ENCODE measurements at regions not wholly inside any gene's neighbourhood (a gene's known extent, or its start where the extent isn't known, plus 50 kb on each side); places are given as distances from the start of the nearest gene placed in this dataset.

DNA sequence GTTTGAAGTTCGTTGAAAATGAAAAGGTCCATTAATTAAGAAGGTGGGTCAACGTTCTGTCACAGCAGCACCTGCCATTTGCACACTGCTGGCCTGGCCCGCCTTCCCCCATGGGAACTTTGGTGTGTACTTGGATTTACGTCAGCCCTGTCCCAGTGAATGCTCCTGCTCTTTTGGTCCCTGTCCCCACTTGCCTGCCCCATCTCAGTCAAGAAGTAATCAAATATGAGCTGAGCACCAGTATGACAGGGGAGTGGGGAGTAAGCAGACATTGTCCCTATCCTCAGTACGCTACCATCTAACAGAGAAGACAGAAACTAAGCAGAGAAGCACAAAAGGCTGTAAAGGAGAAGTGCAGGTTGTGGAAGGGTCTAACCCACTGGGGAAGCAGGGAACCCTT lies 65.1 kb downstream of the SLC4A3 start:
- H2AFZ ChIP-seq (ENCODE audit: low read length, unreplicated experiment), result no peak overlapping the region
- H3K27ac ChIP-seq (ENCODE audit: low read depth, low read length), result no peak overlapping the region
- H3K4me1 ChIP-seq (ENCODE audit: control insufficient read depth, insufficient read depth, low read length, unreplicated experiment), result peaks cover 10% of the 10 kb centered on the region
- no peak overlapping the region for H3K4me3 ChIP-seq (ENCODE audit: low read depth, low read length)
- no peaks in the 10 kb centered on the region for H3K36me3 ChIP-seq (ENCODE audit: insufficient read depth, low read length)
- H3K27me3 ChIP-seq (ENCODE audit: insufficient read depth, low read length), result peaks cover 35% of the 10 kb centered on the region
- H3K79me2 ChIP-seq (ENCODE audit: control insufficient read depth, insufficient read depth, low read length, unreplicated experiment), result no peaks in the 10 kb centered on the region

DNA sequence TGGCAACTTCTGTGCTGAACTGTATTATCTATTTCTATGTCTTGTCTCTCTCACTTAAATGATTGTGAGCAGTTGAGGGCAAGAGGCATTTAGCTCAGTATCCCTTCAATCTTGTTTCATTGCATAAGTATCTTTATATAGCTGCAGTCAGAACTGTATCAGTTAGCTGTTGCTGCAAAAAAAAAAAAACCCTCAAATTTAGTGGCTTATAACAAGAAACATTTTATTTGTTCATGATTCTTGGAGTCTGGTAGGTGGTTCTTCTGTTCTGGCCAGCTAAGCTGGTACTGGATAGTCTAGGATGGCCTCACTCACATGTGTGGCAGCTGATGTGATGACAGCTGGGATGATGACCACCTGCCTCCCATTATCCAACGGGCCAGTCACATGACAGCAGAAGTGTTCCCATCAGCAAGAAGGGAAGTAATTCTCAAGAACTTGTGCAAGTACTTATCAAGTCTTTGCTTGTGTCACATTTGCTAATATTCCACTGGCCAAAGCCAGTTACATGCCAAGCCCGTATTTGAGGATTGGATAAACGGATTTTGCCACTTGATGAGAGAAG lies 67.8 kb downstream of the SLC4A3 start:
- no peak overlapping the region for H3K27ac ChIP-seq (ENCODE audit: low read depth, low read length)
- no peaks in the 10 kb centered on the region for H3K4me1 ChIP-seq (ENCODE audit: control insufficient read depth, insufficient read depth, low read length, unreplicated experiment)
- no peak overlapping the region for H3K4me3 ChIP-seq (ENCODE audit: low read depth, low read length)
- H2AFZ ChIP-seq (ENCODE audit: low read length, unreplicated experiment), result no peak overlapping the region
- no peaks in the 10 kb centered on the region for H3K79me2 ChIP-seq (ENCODE audit: control insufficient read depth, insufficient read depth, low read length, unreplicated experiment)
- H3K36me3 ChIP-seq (ENCODE audit: insufficient read depth, low read length), result no peaks in the 10 kb centered on the region
- H3K27me3 ChIP-seq (ENCODE audit: insufficient read depth, low read length), result peaks cover 62% of the 10 kb centered on the region

DNA sequence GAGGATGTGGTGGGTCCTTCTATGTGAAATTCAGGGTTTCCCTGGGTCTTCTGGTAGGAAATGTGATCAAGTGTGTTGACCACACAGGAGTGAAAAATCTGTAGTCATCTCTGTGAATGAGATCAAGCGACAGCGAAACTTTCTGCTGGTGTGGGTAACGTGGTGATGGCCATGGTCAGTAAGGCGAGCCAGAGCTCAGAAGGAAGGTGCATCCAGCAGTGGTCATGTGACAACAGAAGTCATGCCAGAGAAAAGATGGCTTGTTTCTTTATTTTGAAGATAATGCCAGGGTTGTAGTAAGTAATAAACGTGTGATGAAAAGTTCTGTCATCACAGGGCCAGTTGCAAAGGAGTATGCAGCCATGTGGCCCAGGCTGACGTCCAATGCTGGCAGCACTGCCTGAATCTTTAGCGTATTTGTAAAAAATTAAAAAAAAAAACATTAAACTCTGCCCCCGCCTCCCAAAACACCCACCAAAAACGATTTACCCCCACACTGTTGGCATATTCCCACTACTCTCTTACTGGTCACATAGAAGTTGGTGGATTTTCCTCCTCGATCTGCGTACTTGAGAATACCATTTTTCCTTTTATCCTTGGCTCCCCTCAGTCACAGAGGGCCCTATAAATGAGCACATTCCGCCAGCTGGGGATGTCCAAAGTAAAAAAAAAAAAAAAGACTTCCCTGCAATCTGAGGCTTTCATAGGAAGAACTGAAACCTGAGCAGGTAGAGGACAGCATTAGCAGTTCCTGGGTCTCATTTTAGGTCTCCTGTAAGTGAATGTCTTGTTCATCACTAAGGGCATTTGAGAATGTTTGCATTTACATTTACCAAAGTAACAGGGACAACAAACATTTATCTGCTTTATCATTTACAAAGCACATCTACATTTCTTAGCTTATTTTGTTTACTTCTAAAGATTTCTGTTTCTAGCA lies 70.6 kb downstream of the SLC4A3 start:
- Histone ChIP-seq H2AFZ (ENCODE audit: low read length, unreplicated experiment) (no peak overlapping the region), H3K4me3 (ENCODE audit: low read depth, low read length) (no peak overlapping the region)

DNA sequence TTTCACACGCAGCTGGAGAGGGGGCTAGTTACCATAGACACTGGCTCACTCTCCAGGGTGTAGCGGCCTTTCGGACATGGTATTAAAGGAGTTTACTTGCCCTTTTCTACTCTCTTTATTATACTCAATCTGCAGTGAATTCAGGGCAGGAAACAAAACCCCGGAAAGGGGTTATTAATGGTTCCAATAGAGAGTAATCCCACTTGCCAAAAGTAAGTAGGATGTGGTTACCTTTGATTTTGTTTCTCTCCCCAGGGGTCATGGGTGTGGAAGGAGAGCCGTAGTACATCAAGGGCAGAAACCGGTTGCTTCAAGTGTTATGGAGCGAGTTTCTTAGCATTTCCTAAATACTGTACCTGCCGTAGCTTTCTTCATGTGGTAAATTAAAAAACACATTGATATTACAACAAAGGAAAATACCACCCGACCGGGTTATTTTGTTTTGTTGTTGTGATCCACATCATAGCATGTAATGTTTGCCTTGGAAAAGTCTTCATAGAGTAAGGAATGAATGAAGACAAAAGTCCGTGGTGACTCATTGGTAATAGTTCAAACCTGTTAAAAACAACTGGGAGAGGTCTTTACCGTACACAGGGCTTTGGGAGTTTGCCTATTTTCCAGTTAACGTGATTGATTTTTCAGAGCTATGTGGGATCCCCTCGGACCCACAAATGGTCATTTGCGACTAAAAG lies 71.5 kb downstream of the SLC4A3 start:
- Histone ChIP-seq H3K4me1 (ENCODE audit: control insufficient read depth, insufficient read depth, low read length, unreplicated experiment) (no peaks in the 10 kb centered on the region), H3K27me3 (ENCODE audit: insufficient read depth, low read length) (peaks cover 89% of the 10 kb centered on the region), H3K36me3 (ENCODE audit: insufficient read depth, low read length) (no peaks in the 10 kb centered on the region), H3K79me2 (ENCODE audit: control insufficient read depth, insufficient read depth, low read length, unreplicated experiment) (no peaks in the 10 kb centered on the region), H3K27ac (ENCODE audit: low read depth, low read length) (no peak overlapping the region), H2AFZ (ENCODE audit: low read length, unreplicated experiment) (no peak overlapping the region), H3K4me3 (ENCODE audit: low read depth, low read length) (no peak overlapping the region)

More for the DNA sequence above, 70.6 kb downstream of the SLC4A3 start:
- Histone ChIP-seq H3K36me3 (ENCODE audit: insufficient read depth, low read length) (no peaks in the 10 kb centered on the region), H3K4me1 (ENCODE audit: control insufficient read depth, insufficient read depth, low read length, unreplicated experiment) (no peaks in the 10 kb centered on the region), H3K79me2 (ENCODE audit: control insufficient read depth, insufficient read depth, low read length, unreplicated experiment) (no peaks in the 10 kb centered on the region), H3K27ac (ENCODE audit: low read depth, low read length) (no peak overlapping the region), H3K27me3 (ENCODE audit: insufficient read depth, low read length) (peaks cover 82% of the 10 kb centered on the region)

DNA sequence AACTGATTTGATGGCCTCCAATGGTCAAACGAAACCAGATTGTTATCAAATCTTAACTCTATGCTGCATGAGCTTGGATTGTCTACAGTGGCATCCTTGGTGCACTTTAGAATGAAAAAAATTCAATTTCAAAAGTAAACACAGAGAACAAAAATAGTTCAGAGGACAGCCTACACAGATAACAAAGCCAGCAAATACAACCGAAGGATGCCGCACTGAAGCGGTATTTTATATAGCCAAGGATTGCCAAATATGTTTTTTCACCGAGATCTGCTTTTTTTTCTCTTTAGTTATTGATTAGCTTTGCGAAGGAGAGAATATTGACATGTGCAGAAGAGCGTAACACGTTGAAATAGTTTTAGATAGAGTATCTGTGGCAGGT lies 72.0 kb downstream of the SLC4A3 start:
- Histone ChIP-seq H3K27me3 (ENCODE audit: insufficient read depth, low read length) (peaks cover 88% of the 10 kb centered on the region), H3K79me2 (ENCODE audit: control insufficient read depth, insufficient read depth, low read length, unreplicated experiment) (no peaks in the 10 kb centered on the region), H3K4me3 (ENCODE audit: low read depth, low read length) (no peak overlapping the region), H2AFZ (ENCODE audit: low read length, unreplicated experiment) (no peak overlapping the region), H3K36me3 (ENCODE audit: insufficient read depth, low read length) (no peaks in the 10 kb centered on the region), H3K4me1 (ENCODE audit: control insufficient read depth, insufficient read depth, low read length, unreplicated experiment) (no peaks in the 10 kb centered on the region), H3K27ac (ENCODE audit: low read depth, low read length) (no peak overlapping the region)

DNA sequence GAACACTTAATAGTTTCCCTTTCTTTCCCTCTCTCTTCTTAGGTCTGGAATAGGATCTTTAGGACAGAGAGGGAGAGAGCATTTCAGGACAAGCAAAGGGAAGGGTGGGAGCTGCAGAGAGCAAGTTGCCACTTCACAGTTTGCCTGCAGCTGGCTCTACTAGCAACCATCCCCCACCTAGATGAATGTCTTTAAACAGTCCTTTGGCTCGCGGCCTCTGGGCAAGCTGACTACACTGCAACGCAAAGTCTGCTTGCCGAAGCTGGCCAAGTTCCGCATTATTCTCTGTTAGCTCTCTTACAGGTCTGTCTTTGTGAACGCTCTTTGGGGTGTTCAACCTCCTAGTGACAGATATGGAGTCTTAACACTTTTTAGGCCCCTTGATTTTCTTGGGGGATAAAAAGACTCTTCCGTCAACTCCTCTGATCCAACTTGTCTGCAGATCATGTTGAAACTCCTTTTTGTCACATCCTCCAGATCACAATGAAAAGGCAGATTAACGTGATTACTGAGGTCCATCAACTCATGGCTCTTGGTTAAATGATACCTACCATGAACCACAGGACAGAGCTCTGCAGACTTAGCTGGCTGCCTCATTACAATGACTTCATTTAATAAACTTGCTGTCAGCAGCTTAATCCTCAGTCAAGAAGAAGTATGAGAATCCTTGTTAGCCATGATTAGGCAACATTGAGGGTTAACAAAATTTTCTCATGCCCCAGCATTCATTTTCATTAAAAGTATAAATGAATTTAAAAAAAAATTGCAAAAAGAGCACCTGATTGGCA lies 74.6 kb downstream of the SLC4A3 start:
- Histone ChIP-seq H3K4me1 (ENCODE audit: control insufficient read depth, insufficient read depth, low read length, unreplicated experiment) (peaks cover 5% of the 10 kb centered on the region), H3K36me3 (ENCODE audit: insufficient read depth, low read length) (no peaks in the 10 kb centered on the region), H3K4me3 (ENCODE audit: low read depth, low read length) (no peak overlapping the region), H3K27ac (ENCODE audit: low read depth, low read length) (no peak overlapping the region), H3K79me2 (ENCODE audit: control insufficient read depth, insufficient read depth, low read length, unreplicated experiment) (no peaks in the 10 kb centered on the region), H3K27me3 (ENCODE audit: insufficient read depth, low read length) (peaks cover 77% of the 10 kb centered on the region), H2AFZ (ENCODE audit: low read length, unreplicated experiment) (no peak overlapping the region)

DNA sequence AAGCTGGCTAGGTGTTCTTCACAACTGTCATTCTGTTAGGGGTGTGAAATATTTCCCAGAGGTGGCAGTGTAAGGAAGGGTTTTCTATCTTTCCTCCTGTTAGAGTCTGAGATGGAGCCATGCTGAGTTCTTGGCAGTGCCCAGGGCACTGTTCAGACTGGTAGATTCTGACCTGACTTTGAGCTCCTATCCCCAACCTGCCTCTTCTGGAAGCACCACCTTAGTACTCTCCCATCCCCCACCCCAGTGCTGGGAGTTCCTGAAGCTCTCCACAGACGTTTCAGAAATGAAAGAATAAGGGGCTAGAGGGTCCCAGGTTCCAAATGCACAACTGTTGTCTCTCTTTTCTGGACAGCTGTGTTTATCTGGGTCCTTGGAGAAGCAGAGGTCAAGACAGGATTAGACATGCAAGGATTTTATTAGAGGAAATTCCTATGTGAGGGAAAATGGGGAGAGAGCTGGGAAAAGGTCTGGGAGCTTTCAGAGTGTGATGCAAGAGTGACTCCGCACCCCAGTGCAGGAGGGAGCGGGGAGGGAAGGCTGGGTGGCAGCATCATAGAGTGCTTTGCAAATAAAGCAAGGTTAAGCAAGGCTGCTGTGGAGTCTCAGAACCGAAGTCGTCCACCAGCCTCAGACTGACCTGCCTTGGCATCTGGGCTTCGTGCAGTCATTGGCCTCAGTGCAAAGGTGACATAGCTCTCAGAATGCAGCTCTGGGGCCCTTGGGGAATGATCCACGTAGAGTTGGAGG lies 75.5 kb downstream of the SLC4A3 start:
- H3K4me3 ChIP-seq (ENCODE audit: low read depth, low read length), result no peak overlapping the region
- H2AFZ ChIP-seq (ENCODE audit: low read length, unreplicated experiment), result no peak overlapping the region
- no peaks in the 10 kb centered on the region for H3K36me3 ChIP-seq (ENCODE audit: insufficient read depth, low read length)
- H3K27ac ChIP-seq (ENCODE audit: low read depth, low read length), result no peak overlapping the region
- peaks cover 67% of the 10 kb centered on the region for H3K27me3 ChIP-seq (ENCODE audit: insufficient read depth, low read length)
- H3K4me1 ChIP-seq (ENCODE audit: control insufficient read depth, insufficient read depth, low read length, unreplicated experiment), result peaks cover 15% of the 10 kb centered on the region
- no peaks in the 10 kb centered on the region for H3K79me2 ChIP-seq (ENCODE audit: control insufficient read depth, insufficient read depth, low read length, unreplicated experiment)

DNA sequence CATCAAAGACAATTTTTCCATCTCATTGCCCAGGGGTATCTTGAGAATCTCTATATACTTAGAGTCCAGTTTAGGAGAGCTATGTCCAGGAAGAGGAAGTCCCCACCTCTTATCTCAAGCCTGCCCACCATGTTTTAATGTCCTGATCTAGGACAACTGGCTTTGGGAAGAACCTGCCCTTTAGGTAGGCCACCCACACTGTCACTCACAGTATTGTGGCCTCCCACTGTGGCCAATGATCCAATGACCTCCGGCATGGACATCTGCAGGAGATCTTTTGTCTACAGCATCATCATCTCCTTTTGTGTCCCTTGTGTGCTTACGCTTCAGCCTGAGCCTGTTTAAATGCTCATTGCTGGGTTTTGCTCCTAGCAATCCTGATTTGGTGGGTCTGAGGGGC lies 77.4 kb downstream of the SLC4A3 start:
- H3K27ac ChIP-seq (ENCODE audit: low read depth, low read length), result no peak overlapping the region
- no peaks in the 10 kb centered on the region for H3K36me3 ChIP-seq (ENCODE audit: insufficient read depth, low read length)
- H3K4me3 ChIP-seq (ENCODE audit: low read depth, low read length), result no peak overlapping the region
- peaks cover 18% of the 10 kb centered on the region for H3K4me1 ChIP-seq (ENCODE audit: control insufficient read depth, insufficient read depth, low read length, unreplicated experiment)
- H3K79me2 ChIP-seq (ENCODE audit: control insufficient read depth, insufficient read depth, low read length, unreplicated experiment), result no peaks in the 10 kb centered on the region
- no peak overlapping the region for H2AFZ ChIP-seq (ENCODE audit: low read length, unreplicated experiment)
- H3K27me3 ChIP-seq (ENCODE audit: insufficient read depth, low read length), result peaks cover 51% of the 10 kb centered on the region

DNA sequence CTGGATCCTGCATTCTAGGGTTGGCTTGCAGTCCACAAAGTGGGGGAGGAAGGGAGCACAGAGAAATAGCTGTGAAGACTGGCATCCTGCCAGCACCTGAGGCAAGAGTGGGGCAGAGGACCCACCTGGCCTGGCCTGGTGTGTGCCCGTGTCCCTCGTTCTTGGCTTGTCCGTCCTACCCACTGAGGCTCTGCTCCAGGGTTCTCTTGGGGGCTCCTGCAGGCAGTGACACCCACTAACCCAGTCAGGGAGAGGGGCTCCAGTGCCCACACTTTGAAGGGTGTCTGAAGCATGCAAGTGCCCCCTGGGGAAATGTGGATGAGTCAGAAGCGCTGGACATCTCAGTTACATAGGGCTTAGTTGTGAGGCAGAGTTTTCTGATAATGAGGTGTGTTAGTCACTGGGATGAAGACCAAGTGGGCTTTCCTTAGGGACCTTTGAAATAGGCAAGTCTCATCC lies 79.4 kb downstream of the SLC4A3 start:
- Histone ChIP-seq H2AFZ (ENCODE audit: low read length, unreplicated experiment) (no peak overlapping the region), H3K4me3 (ENCODE audit: low read depth, low read length) (no peak overlapping the region), H3K27ac (ENCODE audit: low read depth, low read length) (no peak overlapping the region)

More for the DNA sequence above, 79.4 kb downstream of the SLC4A3 start:
- Histone ChIP-seq H3K4me1 (ENCODE audit: control insufficient read depth, insufficient read depth, low read length, unreplicated experiment) (peaks cover 18% of the 10 kb centered on the region), H3K27me3 (ENCODE audit: insufficient read depth, low read length) (peaks cover 50% of the 10 kb centered on the region), H3K36me3 (ENCODE audit: insufficient read depth, low read length) (no peaks in the 10 kb centered on the region), H3K79me2 (ENCODE audit: control insufficient read depth, insufficient read depth, low read length, unreplicated experiment) (no peaks in the 10 kb centered on the region)
